Stimulated activated CD8-positive, alpha-beta memory T cell treated with anti-CD3 and anti-CD28 coated beads, Interleukin-15, amount 100 ng/mL, for 1 hour (primary cell): ENCODE measurements at regions not wholly inside any gene's neighbourhood (a gene's known extent, or its start where the extent isn't known, plus 50 kb on each side); places are given as distances from the start of the nearest gene placed in this dataset.

ENCODE experiments used
- DNase-seq: peaks from one replicate; pipeline ENCODE4 v3.0.0-alpha.2; 2020; ENCODE audit warnings: low read depth

DNA sequence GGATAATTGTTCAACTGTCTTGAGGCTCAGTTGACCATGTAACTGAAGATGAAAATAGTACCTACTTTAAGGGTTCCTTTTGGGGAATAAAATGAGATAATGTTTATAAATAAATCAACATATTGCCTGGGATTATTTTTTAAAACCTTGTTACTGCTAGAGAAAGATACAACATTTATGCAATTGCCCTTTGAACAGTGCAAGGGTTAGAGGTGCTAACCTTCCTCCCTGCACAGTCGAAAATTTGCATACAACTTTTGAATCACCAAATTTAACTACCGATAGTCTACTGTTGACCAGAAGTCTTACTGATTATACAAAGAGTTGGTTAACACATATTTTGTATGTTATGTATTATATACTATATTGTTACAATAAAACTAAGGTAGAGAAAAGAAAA is 750.0 kb downstream of the EFNB2 start:
- DNase-seq, result no peak

DNA sequence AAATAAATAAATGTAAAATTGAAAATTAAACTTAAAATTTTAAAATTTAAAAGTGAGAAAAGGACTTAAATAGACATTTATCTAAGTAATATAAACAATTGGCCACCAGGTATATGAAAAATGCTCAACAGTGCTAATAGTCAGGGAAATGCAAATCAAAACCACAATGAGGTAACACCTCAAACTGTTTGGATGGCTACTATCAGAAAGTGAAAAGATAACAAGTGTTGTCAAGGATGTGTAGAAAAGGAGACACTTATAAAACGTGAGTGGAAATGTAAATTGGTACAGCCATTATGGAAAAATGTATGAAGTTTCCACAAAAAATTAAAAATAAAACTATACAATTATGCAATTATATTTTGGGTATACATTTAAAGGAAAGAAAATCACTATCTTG is 752.2 kb downstream of the EFNB2 start:
- DNase-seq, result no peak

DNA sequence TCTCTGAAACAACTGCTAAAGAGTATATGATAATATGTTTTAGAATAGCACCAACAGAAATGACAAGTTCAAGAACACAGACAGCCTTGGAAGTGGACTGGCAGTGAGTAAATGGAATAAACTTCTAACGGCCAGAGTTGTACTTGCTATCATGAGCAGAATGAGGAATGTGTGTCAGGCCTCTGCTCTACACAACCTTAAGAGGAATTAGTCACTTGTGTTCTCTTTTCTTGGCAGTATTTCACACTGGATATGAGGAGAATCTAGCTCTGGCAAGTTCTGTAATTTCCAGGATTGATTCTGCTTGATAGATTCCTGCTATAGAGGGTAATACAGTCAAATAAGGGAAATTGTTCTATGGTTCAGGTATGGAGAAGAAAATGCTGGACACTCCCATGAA is 757.3 kb downstream of the EFNB2 start:
- no peak for DNase-seq

DNA sequence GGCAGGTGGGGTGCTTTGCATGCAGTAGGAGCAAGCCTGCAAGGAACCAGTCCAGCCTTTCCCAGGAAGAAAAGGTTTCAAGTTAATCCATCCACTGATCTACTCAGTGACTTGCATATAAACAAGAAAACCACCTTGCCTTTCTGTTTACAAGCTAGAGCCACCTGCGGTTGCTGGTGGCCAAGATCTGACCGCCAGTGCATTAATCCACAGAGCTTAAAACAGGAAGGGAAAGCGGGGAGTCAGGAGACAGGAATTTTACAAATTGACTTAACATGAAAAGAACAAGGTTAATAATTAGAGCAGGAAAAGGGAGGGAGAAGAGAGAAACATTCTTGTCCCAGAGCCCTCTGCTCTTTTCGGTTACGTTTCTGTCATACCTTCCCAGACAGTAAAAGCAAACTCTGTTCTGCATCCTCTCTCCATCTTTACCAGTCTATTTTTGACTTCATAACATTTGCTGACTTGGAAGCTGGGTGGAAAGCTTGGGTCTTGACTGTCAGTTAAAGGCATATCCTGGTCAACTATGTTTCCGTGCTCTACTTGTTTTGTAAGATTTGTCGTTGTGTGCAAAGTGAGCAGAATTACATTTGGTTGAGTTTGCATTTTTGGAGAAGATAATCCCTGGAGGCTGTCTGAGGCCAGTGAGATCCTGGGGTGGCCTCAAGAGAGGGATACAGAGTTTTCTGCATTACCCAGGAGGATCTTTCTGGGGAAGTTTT is 760.6 kb downstream of the EFNB2 start:
- DNase-seq, result no peak

DNA sequence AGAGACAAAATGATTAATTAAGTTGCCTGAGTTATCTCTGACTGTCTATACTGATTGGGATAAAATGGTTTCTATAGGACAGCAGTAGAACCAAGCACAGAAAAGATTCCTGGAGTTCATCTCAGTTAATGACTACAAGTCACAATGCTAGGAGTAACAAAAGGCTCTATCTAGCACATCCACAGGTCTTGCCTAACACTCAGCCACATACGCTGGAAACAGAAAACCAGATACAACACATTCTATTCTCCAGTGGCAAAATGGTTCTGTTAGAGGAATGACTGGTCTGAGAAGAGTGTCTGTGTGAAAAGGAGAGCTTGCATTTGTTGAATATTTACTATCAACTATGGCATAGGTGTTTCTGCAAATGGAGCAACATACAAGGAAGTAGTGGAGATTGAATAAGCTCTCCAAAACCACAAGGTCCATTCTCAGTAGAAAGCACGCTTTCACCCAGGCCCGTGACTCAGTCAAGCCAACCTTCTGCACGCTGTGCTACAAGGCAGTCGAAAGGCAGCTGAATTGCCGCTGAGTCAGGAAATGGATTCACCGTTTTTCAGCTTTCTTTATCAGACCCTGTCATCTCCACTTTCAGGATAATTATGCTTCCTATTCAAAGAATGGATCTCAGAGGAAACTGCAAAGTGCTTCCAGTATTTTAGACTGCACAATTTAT is 761.5 kb downstream of the EFNB2 start:
- DNase-seq, result no peak

DNA sequence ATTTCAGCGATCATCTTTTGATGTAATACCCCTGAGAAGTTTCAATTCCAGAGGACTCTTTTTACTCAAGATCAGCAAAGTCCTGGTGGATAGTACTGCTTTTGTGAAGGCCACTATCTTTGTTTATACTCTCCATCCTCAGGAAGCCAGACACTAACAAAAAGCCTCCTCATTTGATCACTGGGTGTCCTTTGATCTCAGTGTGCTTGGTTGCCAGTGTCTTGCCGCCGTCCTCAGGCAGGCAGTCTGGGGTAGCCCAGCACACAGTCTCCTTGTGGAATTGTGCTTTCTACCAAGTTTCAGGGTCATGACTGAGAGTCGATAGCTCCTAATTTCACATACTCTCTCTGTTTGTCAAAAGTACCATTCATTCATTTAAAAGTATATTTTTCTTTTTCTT is 762.2 kb downstream of the EFNB2 start:
- DNase-seq, result no peak

DNA sequence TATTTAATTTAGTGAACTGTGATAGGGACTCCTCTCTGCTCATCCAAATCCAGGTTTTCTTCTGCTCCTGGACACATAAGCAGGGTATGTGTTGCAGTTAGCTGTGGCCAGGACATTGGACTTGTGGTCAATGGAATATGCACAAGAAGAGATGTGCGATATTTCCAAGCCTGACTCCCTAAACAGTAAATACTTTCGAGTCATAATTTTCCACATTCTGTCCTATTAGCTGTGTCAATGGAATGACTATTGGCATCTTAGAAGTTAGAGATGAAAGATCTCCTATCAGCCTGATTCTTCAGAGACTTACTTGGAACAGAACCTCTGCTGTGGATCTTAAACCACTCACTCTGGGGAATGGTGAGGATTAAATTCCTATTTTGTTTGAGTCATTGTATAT is 771.0 kb downstream of the EFNB2 start:
- DNase-seq, result no peak

DNA sequence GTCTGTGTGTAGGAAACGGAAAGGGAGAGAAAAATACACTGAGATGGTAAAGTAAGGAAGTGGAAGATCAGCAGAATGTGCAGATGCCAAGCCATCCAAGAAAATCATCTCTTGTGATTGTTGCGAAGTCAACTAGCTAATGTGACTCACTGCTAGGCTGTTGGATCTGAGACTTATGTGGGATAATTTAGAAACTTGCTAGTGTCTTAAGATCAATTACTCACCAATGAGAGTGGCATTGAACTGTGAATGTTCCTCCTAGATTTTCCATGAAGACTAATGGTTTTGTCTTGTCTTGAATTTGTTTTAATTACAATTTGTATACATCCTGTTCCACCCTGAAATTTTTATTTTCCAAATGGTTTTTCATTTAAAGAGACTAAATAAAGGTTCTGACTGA is 771.6 kb downstream of the EFNB2 start:
- DNase-seq, result no peak

DNA sequence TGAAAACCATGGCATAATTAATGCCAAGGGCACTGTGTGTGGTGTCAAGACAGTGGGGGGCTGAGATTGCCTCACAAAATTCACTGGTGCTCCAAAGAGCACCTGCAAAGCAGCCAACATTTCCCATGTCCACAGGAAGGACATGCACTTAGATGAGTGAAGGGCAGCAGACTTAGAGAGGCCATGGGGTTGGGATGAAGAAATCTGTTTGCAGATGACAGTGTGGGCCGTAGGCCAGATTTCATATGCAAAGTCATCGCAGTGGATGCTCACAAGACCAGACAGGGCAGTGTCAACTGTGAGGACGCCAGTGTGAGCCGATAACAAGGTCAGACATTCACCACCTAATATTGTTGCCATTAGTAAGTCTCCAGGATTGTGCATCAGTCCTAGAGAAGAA is 773.4 kb downstream of the EFNB2 start:
- no peak for DNase-seq

DNA sequence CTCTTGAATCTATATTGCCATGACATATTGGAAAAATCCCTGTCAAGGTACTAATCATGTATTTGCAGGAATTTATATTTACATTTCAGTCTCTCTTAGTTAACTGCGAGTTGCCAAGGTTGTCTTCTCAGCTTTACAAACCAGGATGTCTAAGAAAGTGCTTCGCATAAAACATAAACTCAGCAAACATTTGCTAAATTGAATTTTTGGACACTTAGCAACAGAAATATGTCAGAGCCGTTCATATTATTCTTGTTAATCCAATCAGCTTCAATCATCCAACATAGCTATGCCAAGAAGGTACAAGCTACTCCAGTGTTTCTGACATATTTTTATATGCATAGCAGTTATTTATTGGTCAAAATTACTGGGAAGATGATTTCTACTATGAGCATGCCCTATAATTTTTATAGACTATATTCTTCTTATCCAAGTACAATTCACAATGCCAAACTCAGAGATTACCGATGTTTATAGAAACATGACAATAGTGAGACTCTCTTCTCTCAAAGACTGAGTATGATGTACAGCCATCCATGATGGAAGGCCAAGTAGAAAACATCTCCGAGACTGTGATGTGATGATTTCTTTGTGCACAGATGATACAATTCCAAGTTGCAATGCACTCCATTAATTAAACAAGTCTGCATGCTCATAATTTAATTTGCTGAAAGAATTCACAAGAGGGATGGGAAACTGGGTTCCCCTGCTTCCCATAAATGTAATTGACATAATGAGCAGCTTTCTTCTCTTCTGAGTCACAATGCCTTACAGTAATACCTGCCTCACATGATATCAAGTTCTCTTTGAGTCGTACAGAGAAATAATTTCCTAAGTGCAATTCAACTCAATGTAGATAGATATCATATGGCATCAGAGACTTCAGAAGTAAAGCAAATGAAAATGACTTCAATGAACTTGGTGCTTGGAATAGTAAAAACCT is 776.3 kb downstream of the EFNB2 start:
- no peak for DNase-seq

DNA sequence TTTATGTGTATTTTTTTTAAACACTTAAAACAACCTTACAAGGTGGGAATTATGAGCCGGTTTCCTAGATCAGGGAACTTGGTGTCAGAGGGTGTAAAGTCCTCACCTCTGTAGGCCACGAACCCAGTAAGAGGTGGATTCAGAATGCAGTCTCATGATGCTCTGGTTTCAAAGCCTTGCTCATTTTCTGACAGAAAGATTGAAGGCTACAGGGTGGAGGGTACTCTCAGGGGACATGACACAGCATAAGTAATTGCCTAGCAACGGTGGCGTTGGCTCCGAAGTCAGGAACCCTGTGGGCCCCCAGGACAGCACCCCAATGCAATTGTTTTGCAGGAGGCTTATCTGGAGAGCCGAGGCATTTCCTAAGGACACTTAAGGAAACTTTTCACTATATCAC is 794.7 kb downstream of the EFNB2 start:
- no peak for DNase-seq

DNA sequence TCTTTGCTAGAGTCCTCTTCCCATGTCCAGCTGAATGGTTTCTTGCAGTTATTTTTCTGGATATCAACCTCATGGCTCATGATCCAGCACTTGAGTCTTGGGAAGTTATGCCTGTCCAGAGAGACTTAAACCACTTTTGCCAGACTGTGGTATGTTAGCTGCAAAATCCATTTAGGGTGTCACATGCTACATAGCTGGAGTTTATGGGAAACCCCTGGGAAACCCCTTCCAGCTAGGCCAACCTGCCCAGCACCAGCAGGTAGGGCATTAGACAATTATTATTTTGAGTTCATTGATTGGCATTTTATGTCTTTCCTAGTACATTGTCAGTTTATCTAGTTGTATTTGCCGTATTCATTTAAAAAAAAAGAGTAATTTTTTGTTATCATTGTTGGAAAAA is 797.8 kb downstream of the EFNB2 start:
- DNase-seq, result no peak

DNA sequence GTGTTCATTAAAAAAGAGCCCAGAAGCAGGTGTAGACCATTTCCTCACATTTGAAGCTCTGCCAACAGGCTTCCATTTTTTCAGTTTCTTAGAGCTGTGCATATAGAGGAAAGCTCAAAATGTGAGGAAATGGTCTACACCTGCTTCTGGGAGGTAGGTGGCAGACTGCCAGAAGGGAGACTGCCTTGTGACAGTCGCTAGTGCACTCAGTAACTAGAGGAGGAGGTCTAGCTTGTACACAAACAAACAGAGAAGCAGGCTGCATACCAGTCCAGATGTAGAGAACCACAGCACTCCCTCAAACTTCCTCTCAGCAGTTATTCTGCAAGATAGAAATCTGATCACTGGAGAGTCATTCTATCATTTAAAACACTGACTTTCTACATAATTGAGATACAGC is 800.2 kb downstream of the EFNB2 start:
- no peak for DNase-seq

DNA sequence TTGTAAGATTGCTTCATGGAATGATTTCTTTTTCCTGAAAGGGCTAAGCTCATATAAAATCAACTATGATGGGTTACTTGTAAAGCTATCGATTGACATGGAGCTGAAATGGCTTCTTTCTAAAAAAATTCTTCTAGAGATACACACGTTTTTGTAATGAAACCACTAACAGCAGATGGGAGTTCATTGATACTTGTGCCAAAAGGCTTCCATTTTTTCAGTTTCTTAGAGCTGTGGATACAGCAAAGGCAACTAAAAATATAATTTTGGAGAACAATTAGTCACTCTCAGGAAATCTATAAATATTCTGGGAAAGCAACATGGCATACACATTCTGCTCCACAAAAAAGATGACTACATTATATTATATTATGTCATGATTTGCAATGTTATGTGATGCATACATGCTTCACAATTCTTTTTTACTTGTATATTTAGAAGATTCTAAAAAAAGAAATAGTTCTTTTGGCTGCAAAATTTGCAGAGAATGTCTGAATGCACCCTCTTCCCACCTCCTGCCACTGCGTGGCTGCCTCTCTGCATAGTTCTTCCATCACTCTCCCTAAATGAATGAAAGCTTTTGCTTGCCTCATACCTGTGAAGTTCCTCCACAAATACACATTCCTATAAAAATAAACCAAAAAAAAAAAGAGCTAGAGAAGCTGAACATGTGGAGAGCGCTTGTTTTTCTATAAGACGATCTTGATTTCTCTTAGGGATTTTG is 802.5 kb downstream of the EFNB2 start:
- DNase-seq, result no peak

DNA sequence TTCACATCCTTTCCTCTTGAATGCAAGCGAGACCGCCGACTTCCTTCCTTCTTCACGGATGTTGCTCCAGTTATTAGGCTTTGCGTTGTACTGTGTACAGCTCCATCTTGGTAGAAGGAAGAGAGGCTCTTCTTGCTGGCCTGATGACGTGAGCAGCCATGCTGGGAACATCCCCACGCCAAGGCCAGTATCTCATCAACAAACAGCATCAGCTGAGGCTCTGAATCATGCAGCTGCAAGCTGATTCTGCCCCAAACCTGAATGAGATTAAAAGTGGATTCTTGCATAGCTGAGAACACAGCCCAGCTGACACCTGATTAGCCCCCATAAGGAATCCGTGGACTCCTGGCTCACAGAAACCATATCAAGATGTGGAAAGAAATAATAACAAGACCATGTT is 809.6 kb downstream of the EFNB2 start:
- DNase-seq, result no peak

DNA sequence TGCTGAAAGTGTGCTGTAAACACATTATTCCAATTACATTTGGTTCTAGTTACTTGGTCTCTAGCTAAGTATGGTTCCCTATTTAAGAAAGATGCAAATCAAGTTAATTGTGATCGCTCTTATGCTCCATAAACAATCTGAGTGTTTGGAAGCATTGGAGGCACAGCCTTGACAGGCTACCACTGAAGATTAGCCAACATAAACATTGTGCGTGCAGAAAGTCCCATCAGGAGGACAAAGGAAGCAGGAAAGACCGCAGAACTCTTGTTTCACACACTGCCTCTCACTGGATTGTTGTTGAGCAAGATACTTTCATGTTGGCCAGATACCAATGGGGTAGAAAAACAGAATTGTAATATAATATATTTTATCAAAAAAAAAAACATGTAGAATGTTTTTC is 814.4 kb downstream of the EFNB2 start:
- no peak for DNase-seq

DNA sequence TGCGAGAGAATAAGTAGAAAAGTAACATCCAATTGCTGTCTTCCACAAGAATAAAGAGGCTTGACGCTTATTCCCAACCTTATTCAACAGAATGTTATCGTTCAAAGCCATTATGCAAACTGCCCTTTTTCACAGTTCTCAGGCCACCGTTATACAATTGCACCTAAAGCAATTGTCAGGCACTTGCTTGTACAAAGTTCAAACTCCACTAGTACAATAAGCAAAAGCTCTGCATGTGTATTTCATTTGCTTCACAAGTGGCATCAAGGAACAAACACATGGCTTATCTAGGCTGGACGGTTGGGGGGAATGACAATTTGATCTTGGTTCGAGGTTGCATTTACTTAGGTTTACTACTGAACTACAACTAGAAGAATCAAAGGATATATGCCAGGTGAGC is 815.6 kb downstream of the EFNB2 start:
- no peak for DNase-seq

DNA sequence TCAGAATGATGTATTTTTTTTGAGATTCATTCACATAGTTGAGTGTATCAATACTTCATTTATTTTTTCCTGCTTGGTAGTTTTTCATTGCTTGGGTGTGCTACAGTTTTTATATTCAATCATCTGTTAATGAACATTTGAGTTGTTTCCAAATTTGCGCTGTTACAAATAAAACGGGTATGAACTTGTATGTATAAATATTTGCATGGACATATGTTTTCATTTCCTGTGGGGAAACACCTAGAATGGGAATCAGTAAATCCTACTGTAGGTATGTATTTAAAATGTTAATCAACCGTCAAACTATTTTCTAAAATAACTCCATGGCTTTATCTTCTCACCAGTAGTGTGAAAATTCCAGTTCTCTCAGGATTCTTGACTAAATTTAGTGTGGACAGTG is 826.3 kb downstream of the EFNB2 start:
- DNase-seq, result no peak

DNA sequence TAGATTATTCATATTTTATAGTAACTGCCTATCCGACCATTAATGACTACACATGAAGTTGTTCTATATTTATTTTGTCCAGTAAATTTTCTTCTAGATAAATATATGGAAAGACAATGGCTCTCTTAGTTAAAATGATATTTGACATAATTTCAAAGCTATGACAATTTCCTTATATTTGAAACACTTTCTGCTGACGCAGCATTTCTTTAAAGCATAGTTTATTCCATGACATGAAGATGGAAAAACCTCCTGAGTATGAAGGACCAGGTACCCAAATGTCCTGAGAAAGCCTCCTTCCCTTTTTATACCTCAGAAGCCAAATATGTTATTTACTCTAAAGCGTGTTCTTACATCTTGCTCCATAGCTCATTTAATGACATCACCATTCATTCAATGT is 831.6 kb downstream of the EFNB2 start:
- DNase-seq, result no peak

DNA sequence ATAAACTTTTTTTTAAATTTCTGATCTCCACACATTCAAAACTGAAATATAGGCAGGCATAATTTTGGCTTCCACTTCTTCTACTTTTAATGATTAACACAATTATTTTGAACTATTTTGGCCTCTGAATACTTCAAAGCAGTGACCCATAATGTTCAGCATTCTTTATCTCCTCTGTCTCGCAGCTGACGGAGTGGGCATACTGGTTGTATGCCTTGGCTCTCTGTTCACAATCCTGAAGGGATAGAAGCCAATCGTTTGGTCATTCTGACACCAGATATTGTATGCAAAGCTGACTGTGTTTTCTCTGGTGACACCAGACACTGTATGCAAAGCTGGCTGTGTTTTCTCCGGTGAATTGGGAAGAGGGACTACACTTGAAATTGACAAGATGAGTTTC is 833.0 kb downstream of the EFNB2 start:
- no peak for DNase-seq

DNA sequence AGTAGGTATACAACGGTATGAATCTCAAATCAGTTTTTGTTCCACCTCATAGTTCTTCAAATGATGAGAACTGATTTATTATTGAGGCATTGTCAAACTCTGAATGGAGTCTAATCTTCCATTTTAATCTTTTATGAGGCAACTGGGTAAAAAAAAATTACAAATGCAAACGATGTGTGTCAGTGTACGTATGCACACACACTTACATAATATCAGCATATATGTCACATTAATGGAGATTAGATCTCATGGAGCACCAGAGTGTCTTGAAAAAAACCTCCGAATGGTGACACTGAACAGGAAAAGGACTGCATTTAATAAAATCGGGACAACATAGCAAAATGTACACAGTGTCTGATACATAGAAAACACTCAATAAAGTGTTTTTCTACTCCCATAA is 842.7 kb downstream of the EFNB2 start:
- DNase-seq, result no peak

DNA sequence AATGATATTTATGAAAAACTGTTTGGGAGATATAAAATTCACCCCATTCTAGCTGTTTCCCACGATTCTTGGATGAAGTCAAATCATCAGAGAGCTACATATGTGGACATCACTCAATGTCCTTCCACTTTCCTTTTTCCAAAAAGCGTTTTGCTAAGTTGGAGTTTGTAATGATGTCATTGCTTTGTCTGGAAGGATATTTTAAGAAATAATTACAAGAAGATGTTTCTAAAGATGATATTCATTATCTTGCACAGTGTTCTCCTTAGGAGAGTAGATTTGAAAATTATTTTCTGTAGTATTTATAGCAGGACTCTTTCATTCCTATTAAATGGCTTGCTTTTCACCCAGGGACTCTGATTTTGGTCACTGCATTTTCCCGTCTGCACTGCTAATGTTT is 851.2 kb downstream of the EFNB2 start:
- no peak for DNase-seq
